Right renal pelvis (tissue), 4 donors: ENCODE measurements at regions not wholly inside any gene's neighbourhood (a gene's known extent, or its start where the extent isn't known, plus 50 kb on each side); places are given as distances from the start of the nearest gene placed in this dataset.

Experiments
- DNase-seq, 4 donors: peaks; one replicate each; pipeline ENCODE4 v3.0.0-alpha.2; 2013; ENCODE audit warnings: low read depth in 4 of 4, low spot score in 3 of 4, missing footprints in 1 of 4

DNA sequence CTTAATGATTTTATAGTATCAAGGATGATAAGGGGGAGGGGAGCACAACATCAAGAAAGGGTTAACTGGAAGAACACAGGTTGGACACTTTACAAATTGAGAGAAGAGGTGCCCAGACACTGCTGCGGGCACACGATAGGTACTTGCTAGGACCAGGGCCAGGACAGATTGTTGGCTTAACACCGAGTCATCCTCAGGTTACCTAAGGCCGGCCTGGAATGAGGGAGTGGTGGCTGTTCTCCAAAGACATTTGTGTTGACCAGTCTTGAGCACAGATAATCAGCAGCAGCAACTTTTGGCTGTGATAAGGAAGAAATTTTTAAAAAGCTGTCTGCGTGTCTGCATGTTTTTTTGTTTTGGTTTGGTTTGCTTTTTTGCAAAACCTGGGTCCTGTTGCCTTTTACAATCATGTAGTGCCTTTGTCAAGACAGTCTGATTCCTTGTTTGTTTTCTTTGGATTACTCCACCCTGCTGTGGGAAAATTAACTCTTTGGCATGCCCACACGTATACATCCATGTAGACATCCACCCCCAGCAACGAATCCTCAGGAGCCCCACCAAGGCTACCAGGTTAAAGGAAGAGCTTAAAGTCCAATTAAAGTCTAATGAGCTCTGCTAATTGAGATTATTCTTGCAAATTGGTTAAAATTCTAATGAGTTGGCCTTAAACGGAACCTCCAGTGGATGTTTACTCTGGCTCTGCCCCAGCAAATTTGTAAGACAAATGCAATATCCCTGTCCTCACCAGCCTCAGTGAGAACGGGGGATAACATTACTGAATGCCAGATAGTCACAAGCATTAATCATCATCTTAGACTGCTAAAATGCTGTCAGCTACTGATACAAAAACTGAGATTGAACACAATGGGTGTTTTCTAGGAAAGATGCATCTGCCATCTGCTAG is 382.3 kb downstream of the ACTL7B start:
- DNase-seq: peak in 1 of 4 donors; percentile 7

- DNase-seq: no peak
These were observed 386.1 kb downstream of the ACTL7B start for GRCh38 chr9:108469654-108470053.

GRCh38 chr9:108468364-108468763 is 387.4 kb downstream of the ACTL7B start:
- DNase-seq: no peak

DNA sequence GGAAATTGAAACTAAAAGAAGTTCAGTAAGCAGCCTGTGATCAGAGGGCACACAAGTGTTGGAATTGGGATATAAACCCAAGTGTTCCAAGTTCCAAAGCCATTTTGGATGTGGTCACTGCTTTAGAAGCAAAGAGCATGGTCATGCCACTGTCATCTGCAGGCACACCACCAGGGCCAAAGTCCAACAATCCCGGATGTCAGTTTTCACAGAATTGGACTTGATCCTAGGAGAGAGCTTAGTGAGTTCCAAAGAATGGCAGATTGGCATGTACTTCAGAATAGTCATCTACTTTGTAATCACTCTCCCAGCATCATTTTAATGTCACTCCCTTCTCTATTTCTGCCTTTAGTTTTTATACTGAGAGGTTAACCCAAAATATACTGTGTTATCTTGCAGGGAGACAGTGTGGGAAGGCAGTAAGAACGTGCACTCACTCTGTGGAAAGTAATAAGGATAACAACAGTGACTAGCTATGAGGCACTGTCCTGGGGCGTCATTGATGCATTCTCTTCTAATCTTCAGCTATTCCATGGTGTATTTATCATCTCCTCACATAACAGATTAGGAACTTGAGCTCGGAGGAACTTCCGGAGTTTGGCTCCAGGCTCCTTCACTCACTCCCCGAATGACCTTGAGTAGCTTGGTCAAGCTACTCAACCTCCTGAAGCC is 388.0 kb downstream of the ACTL7B start:
- no peak for DNase-seq

DNA sequence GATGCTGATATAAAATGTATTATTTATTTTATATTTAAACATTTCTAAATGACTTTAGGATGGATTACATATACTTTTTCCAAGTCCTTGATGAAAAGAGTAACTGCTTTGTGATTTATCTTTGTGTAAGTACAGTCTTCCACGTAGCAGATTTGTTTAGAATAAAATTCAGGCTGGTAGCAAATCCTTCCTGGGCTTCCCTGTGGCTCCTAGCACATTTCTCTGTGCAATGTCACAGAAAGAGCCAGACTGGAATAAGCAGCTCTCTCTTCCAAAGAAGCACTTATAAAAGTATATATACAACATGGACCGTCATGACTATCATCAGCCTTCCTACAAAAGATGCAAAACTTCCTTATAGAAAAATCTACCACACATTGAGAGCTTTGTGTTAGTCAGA is 388.6 kb downstream of the ACTL7B start:
- no peak for DNase-seq

GRCh38 chr9:108466304-108466703 is 389.5 kb downstream of the ACTL7B start:
- DNase-seq: no peak

DNA sequence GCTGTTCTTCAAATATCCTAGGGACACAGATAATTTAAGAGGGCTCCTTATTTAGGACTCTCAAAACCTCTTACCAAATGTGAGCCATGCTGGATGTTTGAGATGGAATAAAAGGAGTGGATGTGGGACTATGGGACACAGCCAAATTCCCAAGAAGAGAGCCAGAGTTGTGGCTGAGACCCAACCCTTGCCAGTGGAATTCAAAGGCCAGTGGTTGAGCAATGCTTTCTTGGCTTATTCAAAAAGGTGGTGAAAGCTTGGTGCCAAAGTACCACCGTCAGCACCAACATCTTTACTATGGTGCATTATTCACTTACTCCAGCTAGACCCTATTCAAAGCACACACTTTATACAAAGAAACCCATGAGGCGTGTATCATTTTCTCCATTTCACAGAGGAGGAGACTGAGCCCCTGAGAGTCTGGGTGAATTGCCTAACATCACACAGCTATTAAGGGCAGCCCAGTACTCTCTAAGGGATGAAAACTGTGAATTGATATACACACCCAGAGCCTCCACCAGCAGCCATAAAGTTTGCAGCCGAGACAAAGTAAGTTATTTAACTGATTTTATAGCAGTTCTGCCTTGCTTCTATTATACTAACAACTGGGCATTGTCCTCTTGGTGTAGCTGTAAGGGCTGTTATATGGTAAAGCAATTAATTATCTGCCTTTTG is 391.7 kb downstream of the ACTL7B start:
- DNase-seq: no peak

DNA sequence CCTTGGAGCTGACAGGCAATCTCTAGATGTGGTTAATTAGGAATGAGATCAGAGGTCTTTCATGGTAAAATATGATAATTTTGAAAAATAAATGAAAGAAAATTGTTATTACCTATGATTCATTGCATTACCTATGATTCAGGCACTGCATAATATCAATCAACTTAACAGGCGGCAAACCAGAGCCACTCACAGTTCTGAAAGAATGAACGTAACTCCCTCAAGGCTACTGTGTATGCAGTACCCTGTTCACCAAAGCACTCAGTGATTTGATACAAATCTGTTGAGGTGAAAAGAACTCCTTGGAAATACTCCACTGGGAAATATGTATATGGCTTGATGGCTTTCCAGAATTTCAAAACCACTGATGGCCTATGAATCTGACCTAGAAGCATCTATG is 398.9 kb downstream of the ACTL7B start:
- no peak for DNase-seq

- no peak for DNase-seq
These were observed 410.2 kb downstream of the ACTL7B start for GRCh38 chr9:108445431-108446071.

- DNase-seq: no peak
These were observed 411.1 kb downstream of the ACTL7B start for GRCh38 chr9:108444400-108445358.

DNA sequence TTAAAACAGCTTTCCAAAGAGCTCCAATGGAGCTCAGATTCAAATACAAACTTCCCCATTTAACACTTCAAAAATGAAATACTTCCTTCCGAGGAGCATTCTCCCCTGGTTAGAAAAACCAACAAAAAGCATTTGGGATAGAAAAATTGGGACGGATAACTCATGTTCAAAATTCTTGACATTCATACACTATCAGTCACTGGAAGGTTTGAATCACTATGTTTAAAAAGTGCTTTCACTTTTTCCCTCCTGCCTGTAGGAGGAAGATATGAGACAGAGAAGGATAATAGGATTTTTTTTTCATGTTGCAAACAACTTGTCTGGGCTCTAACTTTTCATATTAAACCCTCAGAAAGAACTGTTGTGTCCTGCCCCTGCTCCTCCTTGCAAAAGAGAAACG is 412.0 kb downstream of the ACTL7B start:
- no peak for DNase-seq

DNA sequence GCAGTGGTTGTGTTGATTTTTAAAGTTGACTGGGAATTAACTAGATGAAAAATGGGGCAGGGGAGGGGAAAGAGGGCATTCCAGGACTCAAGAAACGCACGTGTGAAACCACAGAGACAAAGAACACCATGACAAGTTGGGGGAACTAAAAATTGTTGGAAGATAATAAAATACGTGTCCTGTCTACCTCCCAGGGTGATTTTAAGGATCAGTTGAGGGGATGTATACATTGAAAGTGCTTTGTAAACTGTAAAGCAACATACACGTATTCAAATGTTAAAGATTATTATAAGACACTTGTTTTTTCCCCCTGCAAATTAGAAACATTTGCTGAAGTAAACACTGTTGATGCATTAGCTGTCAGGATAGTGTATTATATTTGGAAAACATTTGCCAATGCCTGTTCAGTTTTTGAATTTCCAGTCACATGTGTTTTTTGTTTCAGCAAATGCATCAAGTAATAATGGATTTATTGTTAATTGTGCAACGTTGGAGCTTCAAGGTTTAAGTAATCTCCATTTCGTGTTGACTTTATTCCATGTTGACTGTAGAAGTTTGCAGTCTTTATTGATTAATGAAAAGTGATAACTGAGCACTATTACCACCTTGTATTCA is 412.7 kb downstream of the ACTL7B start:
- DNase-seq: no peak

DNA sequence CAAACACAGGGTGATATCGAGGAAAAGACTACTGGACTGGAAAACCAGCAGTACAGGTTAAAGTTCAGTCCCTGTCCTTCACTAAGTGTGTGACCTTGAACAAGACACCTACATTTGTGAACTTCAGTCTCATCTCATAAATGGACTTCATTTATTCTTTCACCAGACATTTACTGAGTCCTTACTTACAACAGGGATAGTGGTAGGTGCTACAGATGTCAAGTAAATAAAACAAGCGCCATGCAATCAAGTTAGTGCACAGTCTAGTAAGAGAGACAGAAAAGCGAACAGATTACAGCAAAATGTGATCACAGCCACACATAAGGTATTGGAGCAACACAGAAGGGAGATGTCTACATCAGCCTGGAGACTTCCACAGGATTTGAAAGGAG is 413.2 kb downstream of the ACTL7B start:
- DNase-seq: no peak

DNA sequence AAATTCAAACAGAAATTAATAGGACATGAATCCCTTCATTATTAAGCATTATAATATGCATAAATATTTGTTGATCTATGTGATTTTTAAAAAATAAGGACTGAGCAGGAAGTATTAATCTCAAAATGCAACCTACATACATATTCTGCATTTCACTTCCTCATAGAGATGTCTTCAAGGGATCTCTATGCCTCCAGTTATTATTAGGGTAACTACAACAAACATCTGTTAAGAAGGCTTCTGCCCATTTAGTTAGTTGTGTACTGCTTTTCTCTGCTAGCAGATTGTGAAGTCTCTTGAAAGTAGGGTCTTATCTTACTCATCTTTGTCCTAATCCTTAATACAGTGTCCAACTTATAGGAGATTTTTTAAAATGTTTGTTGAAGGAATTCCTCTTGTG is 414.1 kb downstream of the ACTL7B start:
- DNase-seq: no peak

- no peak for DNase-seq
These were observed 414.5 kb downstream of the ACTL7B start for GRCh38 chr9:108441251-108441650.

GRCh38 chr9:108439947-108440346 is 415.8 kb downstream of the ACTL7B start:
- no peak for DNase-seq

DNA sequence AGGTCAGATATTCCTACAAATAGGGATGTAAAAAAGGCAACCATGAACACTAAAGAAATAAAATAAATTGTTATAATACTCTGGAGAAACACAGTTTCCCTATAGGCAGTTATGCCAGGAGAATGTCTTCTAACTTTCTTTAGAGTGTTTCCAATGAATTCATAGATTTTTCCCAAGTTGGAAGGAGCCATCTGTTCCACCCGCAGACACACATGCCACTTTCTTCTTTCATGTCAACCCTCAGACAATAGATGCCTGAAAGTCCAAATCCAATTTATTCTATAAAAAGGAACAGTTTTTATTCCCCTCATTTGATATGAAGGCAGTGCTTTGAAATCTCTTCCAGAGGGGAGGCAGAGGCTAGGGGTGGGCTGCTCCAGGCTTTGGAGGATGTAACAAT is 418.1 kb downstream of the ACTL7B start:
- no peak for DNase-seq

DNA sequence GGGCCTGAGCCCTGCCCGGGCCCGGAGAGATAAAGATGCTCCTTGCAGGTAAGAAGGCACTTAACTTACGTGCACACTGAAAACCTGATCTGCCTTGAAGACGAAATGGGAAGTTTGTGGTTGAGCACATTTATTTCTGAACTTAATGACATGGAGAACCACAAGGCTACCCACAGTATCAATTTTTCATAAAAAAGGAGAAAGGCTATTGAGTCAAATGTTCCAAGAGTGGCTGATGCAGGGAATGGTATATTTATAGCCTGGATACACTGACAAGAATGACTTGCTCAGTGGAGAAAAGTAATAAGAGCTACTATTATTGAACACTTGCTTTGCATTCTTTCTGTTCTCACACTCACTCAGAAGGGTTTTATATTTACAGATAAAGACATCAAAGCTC is 419.3 kb downstream of the ACTL7B start:
- no peak for DNase-seq

- DNase-seq: no peak
These were observed 421.3 kb downstream of the ACTL7B start for GRCh38 chr9:108434502-108434901.

DNA sequence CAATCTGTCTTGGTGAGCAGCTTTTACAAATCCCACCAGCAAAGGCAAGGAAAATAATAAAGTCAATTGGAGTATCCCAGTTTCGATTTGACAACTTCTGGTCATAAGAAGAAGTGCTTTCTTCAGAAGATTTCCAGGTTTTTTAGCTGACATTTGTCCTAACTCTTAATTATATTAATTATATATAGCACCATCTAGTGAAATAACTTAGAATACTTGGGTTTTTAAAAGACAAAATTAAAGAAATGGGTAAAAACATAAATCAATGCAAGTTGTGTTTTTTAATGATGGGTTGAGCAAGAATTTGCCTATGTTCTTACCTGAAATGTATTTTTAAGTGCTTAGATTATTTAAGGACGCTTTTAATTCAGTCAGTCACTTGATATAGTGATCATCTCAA is 421.8 kb downstream of the ACTL7B start:
- DNase-seq: no peak
